KMS-11 (cell line): ENCODE measurements at regions not wholly inside any gene's neighbourhood (a gene's known extent, or its start where the extent isn't known, plus 50 kb on each side); places are given as distances from the start of the nearest gene placed in this dataset.
"Not testable (repeated sequence)": the region's sequence is repeated elsewhere in the genome, so short reads cannot be mapped to it uniquely, and the experiment has no call there.

Experiments
- H2AFZ ChIP-seq: fragments of 200-600 bp; sonication (generic); 2 replicates; pipeline ENCODE4 v1.6.1; 2016; ENCODE audit warnings: antibody characterized with exemption, mixed run types, low read depth
- H3K27ac ChIP-seq: fragments of 200-600 bp; sonication (generic); 2 replicates; pipeline ENCODE4 v1.6.1; 2016; ENCODE audit warnings: mild to moderate bottlenecking, mixed run types
- H3K27me3 ChIP-seq: fragments of 200-600 bp; sonication (generic); 2 replicates; pipeline ENCODE4 v1.6.1; 2017; ENCODE audit warnings: mild to moderate bottlenecking, low read depth, mixed run types, moderate library complexity; ENCODE audit not compliant: insufficient read depth
- H3K36me3 ChIP-seq: fragments of 200-600 bp; sonication (generic); 2 replicates; pipeline ENCODE4 v1.6.1; 2017; ENCODE audit warnings: mild to moderate bottlenecking, mixed run types; ENCODE audit not compliant: insufficient read depth
- H3K4me1 ChIP-seq: fragments of 200-600 bp; sonication (generic); 2 replicates; pipeline ENCODE4 v1.6.1; 2016; ENCODE audit warnings: mild to moderate bottlenecking, low read depth, mixed run types; ENCODE audit not compliant: poor library complexity, severe bottlenecking
- H3K4me2 ChIP-seq: fragments of 200-600 bp; sonication (generic); 2 replicates; pipeline ENCODE4 v1.7.0; 2016; ENCODE audit warnings: mild to moderate bottlenecking, mixed run types
- H3K4me3 ChIP-seq: fragments of 200-600 bp; sonication (generic); IDR thresholded peaks from 2 replicates; pipeline ENCODE4 v1.6.1; 2017; ENCODE audit warnings: low read depth, low read length, mixed read lengths; ENCODE audit not compliant: insufficient read depth
- H3K79me2 ChIP-seq: fragments of 200-600 bp; sonication (generic); 2 replicates; pipeline ENCODE4 v1.6.1; 2016; ENCODE audit warnings: low read depth, mixed run types; ENCODE audit not compliant: insufficient read depth
- H3K9ac ChIP-seq: fragments of 200-600 bp; sonication (generic); 2 replicates; pipeline ENCODE4 v1.6.1; 2016; ENCODE audit warnings: mild to moderate bottlenecking, mixed run types
- H4K20me1 ChIP-seq: fragments of 200-600 bp; sonication (generic); 2 replicates; pipeline ENCODE4 v1.6.1; 2016; ENCODE audit warnings: mild to moderate bottlenecking, mixed run types; ENCODE audit not compliant: insufficient read depth
- TF ChIP-seq, protein P1 (sequence below): fragments of 200-600 bp; sonication (generic); conservative IDR thresholded peaks from 2 replicates; pipeline ENCODE4 v1.6.1; 2017; ENCODE audit warnings: low read depth, mild to moderate bottlenecking, antibody characterized with exemption, low read length, moderate library complexity, mixed read lengths

DNA sequence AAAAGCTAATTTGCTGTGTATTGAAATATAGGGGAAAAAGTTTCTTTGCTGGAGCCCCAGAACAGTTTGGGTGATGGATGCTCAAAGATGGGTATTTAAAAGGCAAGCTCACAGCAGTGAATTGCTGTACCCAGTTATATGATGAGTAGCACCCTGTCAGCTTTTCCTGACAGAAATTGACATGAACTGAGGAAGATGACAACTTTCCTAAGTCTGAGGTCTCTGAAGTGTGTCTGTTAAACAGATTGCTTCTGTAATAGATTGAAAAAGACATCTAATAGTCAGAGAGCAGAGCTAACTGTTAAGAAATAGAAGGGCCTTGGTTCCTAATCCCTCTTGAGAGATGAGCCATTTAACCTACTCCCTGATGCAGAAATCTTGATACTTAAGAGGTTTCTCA, 1278.0 kb upstream of the ALCAM start:
- H3K4me2 ChIP-seq, result no peak overlapping the region
- no peak overlapping the region for H3K27ac ChIP-seq
- H4K20me1 ChIP-seq, result no peaks in the 10 kb centered on the region
- H3K9ac ChIP-seq, result no peak overlapping the region
- TF ChIP-seq, protein P1, sequence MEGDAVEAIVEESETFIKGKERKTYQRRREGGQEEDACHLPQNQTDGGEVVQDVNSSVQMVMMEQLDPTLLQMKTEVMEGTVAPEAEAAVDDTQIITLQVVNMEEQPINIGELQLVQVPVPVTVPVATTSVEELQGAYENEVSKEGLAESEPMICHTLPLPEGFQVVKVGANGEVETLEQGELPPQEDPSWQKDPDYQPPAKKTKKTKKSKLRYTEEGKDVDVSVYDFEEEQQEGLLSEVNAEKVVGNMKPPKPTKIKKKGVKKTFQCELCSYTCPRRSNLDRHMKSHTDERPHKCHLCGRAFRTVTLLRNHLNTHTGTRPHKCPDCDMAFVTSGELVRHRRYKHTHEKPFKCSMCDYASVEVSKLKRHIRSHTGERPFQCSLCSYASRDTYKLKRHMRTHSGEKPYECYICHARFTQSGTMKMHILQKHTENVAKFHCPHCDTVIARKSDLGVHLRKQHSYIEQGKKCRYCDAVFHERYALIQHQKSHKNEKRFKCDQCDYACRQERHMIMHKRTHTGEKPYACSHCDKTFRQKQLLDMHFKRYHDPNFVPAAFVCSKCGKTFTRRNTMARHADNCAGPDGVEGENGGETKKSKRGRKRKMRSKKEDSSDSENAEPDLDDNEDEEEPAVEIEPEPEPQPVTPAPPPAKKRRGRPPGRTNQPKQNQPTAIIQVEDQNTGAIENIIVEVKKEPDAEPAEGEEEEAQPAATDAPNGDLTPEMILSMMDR, result no peak
- no peak overlapping the region for H2AFZ ChIP-seq
- no peaks in the 10 kb centered on the region for H3K27me3 ChIP-seq
- no peak overlapping the region for H3K4me3 ChIP-seq
- no peaks in the 10 kb centered on the region for H3K79me2 ChIP-seq
- H3K36me3 ChIP-seq, result no peaks in the 10 kb centered on the region
- H3K4me1 ChIP-seq, result no peaks in the 10 kb centered on the region

DNA sequence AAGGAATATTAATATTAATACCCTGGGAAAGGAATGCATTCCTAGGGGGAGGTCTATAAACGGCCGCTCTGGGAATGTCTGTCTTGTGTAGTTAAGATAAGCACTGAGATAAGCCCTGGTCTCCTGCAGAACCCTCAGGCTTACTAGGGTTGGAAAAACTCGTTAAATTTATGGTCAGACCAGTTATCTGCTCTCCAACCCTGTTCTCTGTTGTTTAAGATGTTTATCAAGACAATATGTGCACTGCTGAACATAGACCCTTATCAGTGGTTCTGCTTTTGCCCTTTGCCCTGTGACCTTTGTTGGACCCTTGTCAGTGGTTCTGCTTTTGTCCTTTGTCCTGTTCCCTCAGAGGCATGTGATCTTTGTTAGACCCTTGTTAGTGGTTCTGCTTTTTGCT, 1276.7 kb upstream of the ALCAM start:
- H3K4me2 ChIP-seq, H3K4me1 ChIP-seq, H4K20me1 ChIP-seq, H3K9ac ChIP-seq, H3K36me3 ChIP-seq, H3K27ac ChIP-seq, H2AFZ ChIP-seq, H3K27me3 ChIP-seq, H3K79me2 ChIP-seq, H3K4me3 ChIP-seq: not testable (repeated sequence)

DNA sequence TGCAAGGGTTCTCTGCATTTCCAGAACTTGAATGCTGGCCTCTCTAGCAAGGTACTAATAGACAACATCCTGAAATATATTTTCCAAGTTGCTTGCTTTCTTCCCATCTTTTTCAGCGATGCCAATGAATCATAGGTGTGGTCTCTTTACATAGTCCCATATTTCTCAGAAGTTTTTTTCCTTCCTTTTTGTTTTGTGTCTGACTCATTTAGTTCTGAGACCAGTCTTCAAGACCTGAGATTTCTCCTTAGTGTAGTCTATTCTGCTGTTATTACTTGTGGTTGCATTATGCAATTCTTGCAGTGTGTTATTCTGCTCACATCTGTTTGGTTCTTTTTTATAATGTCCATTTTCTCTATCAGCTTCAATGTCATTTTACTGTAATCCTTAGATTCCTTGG, 1265.0 kb upstream of the ALCAM start:
- Histone ChIP-seq H3K27me3 (no peaks in the 10 kb centered on the region), H3K36me3 (no peaks in the 10 kb centered on the region), H3K4me2 (no peak overlapping the region), H2AFZ (no peak overlapping the region), H3K4me1 (no peaks in the 10 kb centered on the region), H3K79me2 (no peaks in the 10 kb centered on the region), H3K9ac (no peak overlapping the region), H4K20me1 (no peaks in the 10 kb centered on the region), H3K4me3 (no peak overlapping the region), H3K27ac (no peak overlapping the region)
- TF ChIP-seq, protein P1, result no peak

DNA sequence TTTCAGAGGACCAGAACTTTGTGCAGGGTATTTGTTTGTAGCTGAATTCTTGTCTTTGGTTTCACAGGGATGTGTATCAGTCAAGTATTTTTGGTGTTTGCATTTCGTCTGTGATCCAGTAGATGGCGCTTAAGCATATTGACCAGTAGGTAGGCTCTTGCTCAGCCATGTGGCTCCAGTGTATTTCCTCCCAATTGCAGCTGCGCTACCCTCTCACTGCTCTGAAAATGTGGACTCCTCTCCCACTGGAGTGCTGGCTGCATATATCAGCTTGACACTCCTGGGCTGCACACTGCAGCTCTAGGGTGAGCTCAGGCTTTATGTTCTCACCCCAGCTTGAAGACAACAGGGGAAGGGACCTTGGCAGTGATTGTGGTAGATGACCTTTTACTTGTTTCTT, 1264.3 kb upstream of the ALCAM start:
- Histone ChIP-seq H3K79me2 (no peaks in the 10 kb centered on the region), H2AFZ (no peak overlapping the region), H3K4me2 (no peak overlapping the region), H4K20me1 (no peaks in the 10 kb centered on the region), H3K36me3 (no peaks in the 10 kb centered on the region), H3K4me3 (no peak overlapping the region), H3K27me3 (no peaks in the 10 kb centered on the region), H3K27ac (no peak overlapping the region), H3K9ac (no peak overlapping the region), H3K4me1 (no peaks in the 10 kb centered on the region)
- TF ChIP-seq, protein P1, result peak; percentile 71

DNA sequence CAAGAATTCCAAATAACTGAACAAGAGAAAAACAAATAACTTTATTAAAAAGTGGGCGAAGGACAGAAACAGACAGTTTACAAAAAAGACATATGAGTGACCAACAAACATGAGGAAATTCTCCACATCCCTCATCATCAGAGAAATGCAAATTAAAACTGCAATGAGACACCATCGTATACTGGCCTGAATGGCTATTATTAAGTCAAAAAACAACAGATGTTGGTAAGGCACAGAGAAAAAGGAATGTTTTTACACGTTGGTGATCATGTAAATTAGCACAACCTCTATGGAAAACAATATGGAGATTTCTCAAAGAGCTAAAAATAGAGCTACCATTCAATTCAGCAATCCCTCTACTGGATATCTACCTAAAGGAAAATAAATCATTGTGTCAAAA, 1260.4 kb upstream of the ALCAM start:
- H3K36me3 ChIP-seq, result no peaks in the 10 kb centered on the region
- H3K79me2 ChIP-seq, result no peaks in the 10 kb centered on the region
- no peak overlapping the region for H3K4me2 ChIP-seq
- H3K9ac ChIP-seq, result no peak overlapping the region
- H2AFZ ChIP-seq, result no peak overlapping the region
- no peaks in the 10 kb centered on the region for H3K27me3 ChIP-seq
- H3K4me3 ChIP-seq, result no peak overlapping the region
- H3K27ac ChIP-seq, result no peak overlapping the region
- no peaks in the 10 kb centered on the region for H3K4me1 ChIP-seq
- H4K20me1 ChIP-seq, result no peaks in the 10 kb centered on the region
- TF ChIP-seq, protein P1, result no peak
